ENCODE measurements at regions not wholly inside any gene's neighbourhood (a gene's known extent, or its start where the extent isn't known, plus 50 kb on each side); places are given as distances from the start of the nearest gene placed in this dataset.

DNA sequence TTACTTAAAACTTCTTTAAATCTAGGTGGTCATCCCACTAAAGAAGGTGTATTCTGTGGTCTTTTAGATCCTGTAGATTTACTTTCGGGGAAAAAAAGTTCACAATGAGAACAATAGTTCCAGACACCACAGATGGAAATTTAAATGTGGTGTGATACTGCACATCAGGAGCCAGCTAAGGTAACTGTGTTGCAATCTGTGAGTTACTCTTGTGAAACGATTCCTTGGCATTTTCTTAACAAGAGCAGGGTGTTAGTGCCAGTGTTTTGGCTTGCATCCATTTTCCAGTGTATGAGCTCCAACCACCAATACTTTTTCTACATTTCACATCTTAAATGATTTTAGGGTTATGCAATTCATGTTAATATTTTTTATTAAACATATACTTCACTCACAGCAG, 674.5 kb downstream of the CETN3 start:
- TF ChIP-seq, protein P1, sequence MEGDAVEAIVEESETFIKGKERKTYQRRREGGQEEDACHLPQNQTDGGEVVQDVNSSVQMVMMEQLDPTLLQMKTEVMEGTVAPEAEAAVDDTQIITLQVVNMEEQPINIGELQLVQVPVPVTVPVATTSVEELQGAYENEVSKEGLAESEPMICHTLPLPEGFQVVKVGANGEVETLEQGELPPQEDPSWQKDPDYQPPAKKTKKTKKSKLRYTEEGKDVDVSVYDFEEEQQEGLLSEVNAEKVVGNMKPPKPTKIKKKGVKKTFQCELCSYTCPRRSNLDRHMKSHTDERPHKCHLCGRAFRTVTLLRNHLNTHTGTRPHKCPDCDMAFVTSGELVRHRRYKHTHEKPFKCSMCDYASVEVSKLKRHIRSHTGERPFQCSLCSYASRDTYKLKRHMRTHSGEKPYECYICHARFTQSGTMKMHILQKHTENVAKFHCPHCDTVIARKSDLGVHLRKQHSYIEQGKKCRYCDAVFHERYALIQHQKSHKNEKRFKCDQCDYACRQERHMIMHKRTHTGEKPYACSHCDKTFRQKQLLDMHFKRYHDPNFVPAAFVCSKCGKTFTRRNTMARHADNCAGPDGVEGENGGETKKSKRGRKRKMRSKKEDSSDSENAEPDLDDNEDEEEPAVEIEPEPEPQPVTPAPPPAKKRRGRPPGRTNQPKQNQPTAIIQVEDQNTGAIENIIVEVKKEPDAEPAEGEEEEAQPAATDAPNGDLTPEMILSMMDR (IDR thresholded peaks at IDR 0.05) = no peak
- no peak for TF ChIP-seq POLR2A (IDR thresholded peaks at IDR 0.05)
